H9 (cell line): ENCODE measurements at regions not wholly inside any gene's neighbourhood (a gene's known extent, or its start where the extent isn't known, plus 50 kb on each side); places are given as distances from the start of the nearest gene placed in this dataset.

ENCODE experiments used
- DNase-seq: peaks from one replicate; pipeline ENCODE4 v3.0.0-alpha.2; 2017
- H2AFZ ChIP-seq: one replicate; pipeline ENCODE4 v1.6.1; 2013; ENCODE audit warnings: mild to moderate bottlenecking, low read length, control low read depth, moderate library complexity
- H2AK5ac ChIP-seq: 2 replicates; pipeline ENCODE4 v1.6.1; 2013; ENCODE audit warnings: low read length, control low read depth, mixed read lengths; ENCODE audit not compliant: insufficient read length
- H2BK120ac ChIP-seq: one replicate; pipeline ENCODE4 v1.6.1; 2013; ENCODE audit warnings: low read depth, mild to moderate bottlenecking, low read length, control low read depth, inconsistent platforms; ENCODE audit not compliant: poor library complexity, severe bottlenecking
- H2BK12ac ChIP-seq: 2 replicates; pipeline ENCODE4 v1.6.1; 2013; ENCODE audit warnings: low read length, control low read depth, mixed read lengths, low read depth; ENCODE audit not compliant: insufficient read length
- H2BK15ac ChIP-seq: 2 replicates; pipeline ENCODE4 v1.6.1; 2013; ENCODE audit warnings: low read depth, low read length, control low read depth
- H2BK20ac ChIP-seq: one replicate; pipeline ENCODE4 v1.6.1; 2013; ENCODE audit warnings: low read depth, mild to moderate bottlenecking, low read length, control low read depth, inconsistent platforms; ENCODE audit not compliant: poor library complexity, severe bottlenecking
- H2BK5ac ChIP-seq: 2 replicates; pipeline ENCODE4 v1.6.1; 2013; ENCODE audit warnings: low read length, control low read depth, mixed read lengths; ENCODE audit not compliant: insufficient read length
- H3K14ac ChIP-seq: 2 replicates; pipeline ENCODE4 v1.6.1; 2013; ENCODE audit warnings: low read length, control low read depth; ENCODE audit not compliant: insufficient read depth
- H3K18ac ChIP-seq: 2 replicates; pipeline ENCODE4 v1.6.1; 2013; ENCODE audit warnings: low read depth, mild to moderate bottlenecking, mixed read lengths, low read length, control low read depth; ENCODE audit not compliant: insufficient read length
- H3K23ac ChIP-seq: 2 replicates; pipeline ENCODE4 v1.6.1; 2013; ENCODE audit warnings: low read length, control low read depth, mixed read lengths, low read depth; ENCODE audit not compliant: insufficient read length
- H3K23me2 ChIP-seq: 2 replicates; pipeline ENCODE4 v1.6.1; 2013; ENCODE audit warnings: low read depth, mild to moderate bottlenecking, mixed read lengths, low read length, control low read depth; ENCODE audit not compliant: insufficient read length, poor library complexity, severe bottlenecking
- H3K27ac ChIP-seq: 2 replicates; pipeline ENCODE4 v1.5.1; 2013; ENCODE audit warnings: low read length, control low read depth, mixed read lengths, low read depth; ENCODE audit not compliant: insufficient read length
- H3K27me3 ChIP-seq: 2 replicates; pipeline ENCODE4 v1.6.1; 2013; ENCODE audit warnings: low read length, control low read depth, inconsistent platforms; ENCODE audit not compliant: insufficient read depth
- H3K4ac ChIP-seq: 2 replicates; pipeline ENCODE4 v1.6.1; 2013; ENCODE audit warnings: low read depth, mild to moderate bottlenecking, control low read depth, inconsistent platforms, low read length, moderate library complexity
- H3K4me1 ChIP-seq: 2 replicates; pipeline ENCODE4 v1.6.1; 2013; ENCODE audit warnings: low read length, control low read depth, inconsistent platforms; ENCODE audit not compliant: insufficient read depth
- H3K4me2 ChIP-seq: 2 replicates; pipeline ENCODE4 v1.6.1; 2013; ENCODE audit warnings: low read length, control low read depth, mixed read lengths; ENCODE audit not compliant: insufficient read length, insufficient read depth
- H3K56ac ChIP-seq: 2 replicates; pipeline ENCODE4 v1.6.1; 2013; ENCODE audit warnings: low read depth, mild to moderate bottlenecking, mixed read lengths, low read length, control low read depth; ENCODE audit not compliant: insufficient read length
- H3K79me1 ChIP-seq: 2 replicates; pipeline ENCODE4 v1.6.1; 2013; ENCODE audit warnings: low read depth, mild to moderate bottlenecking, moderate library complexity, low read length, control low read depth, inconsistent platforms; ENCODE audit not compliant: insufficient read depth, poor library complexity, severe bottlenecking
- H3K79me2 ChIP-seq: 2 replicates; pipeline ENCODE4 v1.6.1; 2013; ENCODE audit warnings: low read length, control low read depth, inconsistent platforms; ENCODE audit not compliant: insufficient read depth
- H3K9ac ChIP-seq: 2 replicates; pipeline ENCODE4 v1.6.1; 2013; ENCODE audit warnings: low read length, control low read depth, mixed read lengths; ENCODE audit not compliant: insufficient read length; ENCODE audit errors: extremely low read depth
- H3K9me3 ChIP-seq: one replicate; pipeline ENCODE4 v1.6.1; 2013; ENCODE audit warnings: low read depth, low read length, inconsistent platforms; ENCODE audit not compliant: control insufficient read depth
- H3T11ph ChIP-seq: one replicate; pipeline ENCODE4 v1.6.1; 2013; ENCODE audit warnings: mild to moderate bottlenecking, low read length, control low read depth, inconsistent platforms
- H4K20me1 ChIP-seq: one replicate; pipeline ENCODE4 v1.6.1; 2013; ENCODE audit not compliant: control insufficient read depth, insufficient read length, insufficient read depth
- H4K5ac ChIP-seq: 2 replicates; pipeline ENCODE4 v1.6.1; 2013; ENCODE audit warnings: low read depth, mild to moderate bottlenecking, mixed read lengths, low read length, control low read depth; ENCODE audit not compliant: insufficient read length
- H4K8ac ChIP-seq: replicated peaks from 2 replicates; pipeline ENCODE4 v1.6.1; 2013; ENCODE audit warnings: low read length, control low read depth, mixed read lengths, low read depth; ENCODE audit not compliant: insufficient read length
- H4K91ac ChIP-seq: 2 replicates; pipeline ENCODE4 v1.6.1; 2013; ENCODE audit warnings: low read depth, mild to moderate bottlenecking, moderate library complexity, mixed read lengths, low read length, control low read depth; ENCODE audit not compliant: insufficient read length
- H3K27ac Mint-ChIP-seq, 3 experiments: 2 replicates in 2 of 3; 3 replicates in 1 of 3; pipeline ENCODE4 v1.8.0; 2020 to 2021; ENCODE audit warnings: mixed read lengths in 3 of 3, mild to moderate bottlenecking in 1 of 3, moderate library complexity in 1 of 3
- H3K27me3 Mint-ChIP-seq: 2 replicates; pipeline ENCODE4 v1.8.0; 2021; ENCODE audit warnings: low read depth, mild to moderate bottlenecking, moderate library complexity, mixed read lengths
- H3K36me3 Mint-ChIP-seq, 3 experiments: 2 replicates in 2 of 3; 3 replicates in 1 of 3; pipeline ENCODE4 v1.8.0; 2020 to 2021; ENCODE audit warnings: low read depth in 3 of 3, mixed read lengths in 3 of 3; ENCODE audit not compliant: insufficient read depth in 1 of 3
- H3K4me1 Mint-ChIP-seq, 2 experiments: 2 replicates each; pipeline ENCODE4 v1.8.0; 2020; ENCODE audit warnings: mixed read lengths in 2 of 2
- H3K4me3 Mint-ChIP-seq, 2 experiments: 2 replicates in 1 of 2; 3 replicates in 1 of 2; pipeline ENCODE4 v1.8.0; 2020 to 2021; ENCODE audit warnings: mild to moderate bottlenecking in 2 of 2, mixed read lengths in 2 of 2, moderate library complexity in 1 of 2
- H3K9me3 Mint-ChIP-seq, 2 experiments: 2 replicates in 1 of 2; 3 replicates in 1 of 2; pipeline ENCODE4 v1.8.0; 2020; ENCODE audit warnings: mild to moderate bottlenecking in 2 of 2, mixed read lengths in 2 of 2, moderate library complexity in 1 of 2
- WGBS: extraction: QIAGEN DNeasy Blood & Tissue Kit; methylation state at CpG from one replicate; pipeline ENCODE4 v1.1.7; 2013; ENCODE audit warnings: missing lambda C conversion rate, low lambda C conversion rate, mixed read lengths; ENCODE audit not compliant: insufficient read length; ENCODE audit errors: extremely low coverage; 5-methylcytosine and 5-hydroxymethylcytosine counted together
- TF ChIP-seq, protein P1 (sequence below): fragments of 200-600 bp; sonication (generic); conservative IDR thresholded peaks from 3 replicates; pipeline ENCODE4 v1.8.0; 2021; ENCODE audit warnings: antibody characterized with exemption, mild to moderate bottlenecking

DNA sequence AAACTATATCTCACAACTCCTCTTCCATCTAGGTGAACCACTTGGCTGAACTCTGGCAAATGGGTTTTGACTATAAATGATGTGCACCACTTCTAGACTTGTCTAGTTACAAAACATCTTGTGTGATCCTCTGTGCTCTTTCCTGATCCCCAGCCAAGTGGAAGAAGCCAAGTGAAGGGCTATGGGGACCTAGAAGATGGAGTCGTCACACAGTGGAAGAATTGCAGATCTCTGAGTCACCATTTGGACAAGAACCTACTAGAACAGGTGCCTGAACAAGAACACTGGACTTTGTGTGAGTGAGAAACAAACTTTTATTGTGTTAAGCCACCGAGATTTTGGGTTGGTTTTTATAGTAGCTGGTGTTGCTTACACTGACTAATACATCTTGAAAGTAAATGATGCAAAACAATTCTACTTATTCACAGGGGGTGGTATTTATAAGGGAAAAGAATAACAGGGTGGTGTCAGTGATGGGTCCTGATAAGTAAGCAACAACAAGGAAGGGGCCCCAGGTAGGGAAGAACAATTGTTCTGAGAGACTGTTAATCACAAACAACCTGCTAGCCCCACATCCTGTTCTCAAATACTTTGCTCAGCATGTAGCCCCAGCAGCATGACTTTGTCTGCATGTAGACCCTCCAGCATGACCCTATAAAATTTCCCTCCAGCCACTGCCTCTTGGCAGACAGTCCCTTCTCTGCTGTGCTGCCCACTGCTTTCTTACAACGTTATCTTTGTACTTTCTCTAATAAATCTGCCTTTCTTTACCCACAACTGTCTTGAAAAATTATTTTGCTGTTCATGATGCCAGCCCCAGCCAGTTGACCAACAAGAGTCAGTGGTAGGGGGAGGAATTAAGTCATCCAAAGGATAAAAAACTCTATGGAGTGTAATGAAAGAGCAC lies 280.7 kb upstream of the PLET1 start:
- Mint-ChIP-seq H3K4me3 (no peak overlapping the region), H3K4me1 (peaks cover 14 to 17% of the 10 kb centered on the region in 2 experiments), H3K36me3 (peaks cover 8 to 16% (median 15%) of the 10 kb centered on the region in 3 experiments; a peak in 6 of 7 replicates), H3K9me3 (peaks cover 16 to 20% of the 10 kb centered on the region in 2 experiments), H3K27me3 (peaks cover 7% of the 10 kb centered on the region), H3K27ac (no peak overlapping the region)
- H4K91ac ChIP-seq = no peak overlapping the region
- H3K14ac ChIP-seq = no peak overlapping the region
- no peaks in the 10 kb centered on the region for H3K9me3 ChIP-seq
- no peaks in the 10 kb centered on the region for H3K27me3 ChIP-seq
- no peak overlapping the region for H4K8ac ChIP-seq
- no peak overlapping the region for H3K9ac ChIP-seq
- TF ChIP-seq, protein P1, sequence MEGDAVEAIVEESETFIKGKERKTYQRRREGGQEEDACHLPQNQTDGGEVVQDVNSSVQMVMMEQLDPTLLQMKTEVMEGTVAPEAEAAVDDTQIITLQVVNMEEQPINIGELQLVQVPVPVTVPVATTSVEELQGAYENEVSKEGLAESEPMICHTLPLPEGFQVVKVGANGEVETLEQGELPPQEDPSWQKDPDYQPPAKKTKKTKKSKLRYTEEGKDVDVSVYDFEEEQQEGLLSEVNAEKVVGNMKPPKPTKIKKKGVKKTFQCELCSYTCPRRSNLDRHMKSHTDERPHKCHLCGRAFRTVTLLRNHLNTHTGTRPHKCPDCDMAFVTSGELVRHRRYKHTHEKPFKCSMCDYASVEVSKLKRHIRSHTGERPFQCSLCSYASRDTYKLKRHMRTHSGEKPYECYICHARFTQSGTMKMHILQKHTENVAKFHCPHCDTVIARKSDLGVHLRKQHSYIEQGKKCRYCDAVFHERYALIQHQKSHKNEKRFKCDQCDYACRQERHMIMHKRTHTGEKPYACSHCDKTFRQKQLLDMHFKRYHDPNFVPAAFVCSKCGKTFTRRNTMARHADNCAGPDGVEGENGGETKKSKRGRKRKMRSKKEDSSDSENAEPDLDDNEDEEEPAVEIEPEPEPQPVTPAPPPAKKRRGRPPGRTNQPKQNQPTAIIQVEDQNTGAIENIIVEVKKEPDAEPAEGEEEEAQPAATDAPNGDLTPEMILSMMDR = no peak
- no peak overlapping the region for H3T11ph ChIP-seq
- H3K23ac ChIP-seq = no peak overlapping the region
- H2BK120ac ChIP-seq = no peak overlapping the region
- H3K79me1 ChIP-seq = no peaks in the 10 kb centered on the region
- no peaks in the 10 kb centered on the region for H3K79me2 ChIP-seq
- H4K5ac ChIP-seq = no peak overlapping the region
- no peaks in the 10 kb centered on the region for H3K23me2 ChIP-seq
- no peak overlapping the region for H2BK12ac ChIP-seq
- no peak overlapping the region for H2BK15ac ChIP-seq
- no peak for DNase-seq
- H3K27ac ChIP-seq = no peak overlapping the region
- H4K20me1 ChIP-seq = no peaks in the 10 kb centered on the region
- no peak overlapping the region for H2BK20ac ChIP-seq
- no peaks in the 10 kb centered on the region for H3K4me1 ChIP-seq
- no CpG with 5 or more reads among the region's 3 CpGs for WGBS
- no peak overlapping the region for H2BK5ac ChIP-seq
- no peak overlapping the region for H2AFZ ChIP-seq
- no peak overlapping the region for H3K18ac ChIP-seq
- no peak overlapping the region for H3K4ac ChIP-seq
- H3K56ac ChIP-seq = no peak overlapping the region
- no peak overlapping the region for H3K4me2 ChIP-seq
- no peak overlapping the region for H2AK5ac ChIP-seq
